ENCODE measurements at regions not wholly inside any gene's neighbourhood (a gene's known extent, or its start where the extent isn't known, plus 50 kb on each side); places are given as distances from the start of the nearest gene placed in this dataset.

GRCh38 chr14:24695265-24696241, 61.6 kb upstream of the GZMB start:
- TF ChIP-seq CTCF (conservative IDR thresholded peaks at IDR 0.05 in 1 of 2, IDR thresholded peaks at IDR 0.05 in 1 of 2; ENCODE audit: extremely low read depth in 1 of 2, insufficient read depth in 1 of 2, low read depth in 1 of 2, low read length in 2 of 2) (no peak), EZH2 (IDR thresholded peaks at IDR 0.05; ENCODE audit: borderline replicate concordance, low read length) (no peak)

Data from mammary epithelial cell (primary cell).